ENCODE measurements at regions not wholly inside any gene's neighbourhood (a gene's known extent, or its start where the extent isn't known, plus 50 kb on each side); places are given as distances from the start of the nearest gene placed in this dataset.

- no peak for DNase-seq (ENCODE audit: low read depth in 1 of 2, low spot score in 1 of 2)
Measured at GRCh38 chr13:21316376-21316775, 139.9 kb downstream of the MRPL57 start.

- DNase-seq (ENCODE audit: low read depth in 1 of 2, low spot score in 1 of 2) = no peak
Measured at GRCh38 chr13:21318891-21319532, 140.1 kb downstream of the ZDHHC20 start.

GRCh38 chr13:21319869-21320641, 139.0 kb downstream of the ZDHHC20 start:
- DNase-seq (ENCODE audit: low read depth in 1 of 2, low spot score in 1 of 2) = no peak

GRCh38 chr13:21320642-21321034, 138.5 kb downstream of the ZDHHC20 start:
- DNase-seq (ENCODE audit: low read depth in 1 of 2, low spot score in 1 of 2) = no peak

- no peak for DNase-seq (ENCODE audit: low read depth in 1 of 2, low spot score in 1 of 2)
Measured at GRCh38 chr13:21321269-21321668, 137.8 kb downstream of the ZDHHC20 start.

GRCh38 chr13:21322327-21322965, 136.7 kb downstream of the ZDHHC20 start:
- no peak for DNase-seq (ENCODE audit: low read depth in 1 of 2, low spot score in 1 of 2)

All from activated CD4-positive, alpha-beta T cell treated with anti-CD3 and anti-CD28 coated beads, Interleukin-2, amount 50 U/mL, for 24 hours (primary cell).